Fibroblast of lung (primary cell): ENCODE measurements at regions not wholly inside any gene's neighbourhood (a gene's known extent, or its start where the extent isn't known, plus 50 kb on each side); places are given as distances from the start of the nearest gene placed in this dataset.

Experiments
- CTCF ChIP-seq, 2 donors: IDR thresholded peaks in 1 of 2; conservative IDR thresholded peaks in 1 of 2; 1 replicate in 1 of 2; 2 replicates in 1 of 2; pipeline ENCODE4 v1.5.1; 2011 to 2012; ENCODE audit warnings: low read length in 2 of 2, control low read depth in 1 of 2, inconsistent platforms in 1 of 2, low read depth in 1 of 2, mild to moderate bottlenecking in 1 of 2
- EZH2 ChIP-seq: IDR thresholded peaks from 2 replicates; pipeline ENCODE4 v1.5.1; 2012; ENCODE audit warnings: low read length, control low read depth, mild to moderate bottlenecking; ENCODE audit errors: missing control alignments

GRCh38 chr1:222387007-222387814 lies 160.7 kb downstream of the HHIPL2 start:
- TF ChIP-seq CTCF (conservative IDR thresholded peaks at IDR 0.05 in 1 of 2, IDR thresholded peaks at IDR 0.05 in 1 of 2; ENCODE audit: low read depth in 1 of 2, low read length in 2 of 2) (peak in 1 of 2 donors; percentile 16), EZH2 (no peak)
